ENCODE measurements at regions not wholly inside any gene's neighbourhood (a gene's known extent, or its start where the extent isn't known, plus 50 kb on each side); places are given as distances from the start of the nearest gene placed in this dataset.

DNA sequence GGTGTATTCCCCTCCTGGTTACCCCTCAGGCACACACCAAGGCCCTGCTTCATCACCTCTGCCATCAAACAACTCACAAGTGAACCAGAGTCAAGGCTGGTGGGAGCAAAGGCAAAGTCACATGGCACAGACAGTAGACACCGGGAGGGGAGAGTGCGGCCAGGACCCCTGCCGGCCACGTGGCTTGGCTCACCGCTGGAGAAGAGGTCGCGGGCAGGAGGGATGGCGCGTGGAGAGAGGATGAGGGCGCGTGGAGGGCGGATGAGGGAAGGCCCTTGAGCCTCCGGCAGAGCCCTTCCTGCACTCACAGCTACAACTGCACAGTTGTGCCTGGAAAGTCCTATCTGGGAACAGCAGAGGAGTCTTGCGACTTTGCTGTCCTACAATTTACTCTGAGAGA is 104.2 kb upstream of the ADRA2C start:
- no peak for TF ChIP-seq ZFP36 (IDR thresholded peaks at IDR 0.05; ENCODE audit: borderline replicate concordance, partially characterized antibody)
- TF ChIP-seq TFCP2L1 (CRISPR knock-in tag; IDR thresholded peaks at IDR 0.05) = no peak

All from A549 (cell line).